Vagina (tissue), 2 donors: ENCODE measurements at regions not wholly inside any gene's neighbourhood (a gene's known extent, or its start where the extent isn't known, plus 50 kb on each side); places are given as distances from the start of the nearest gene placed in this dataset.

Experiments used
- CTCF ChIP-seq, 3 experiments: fragments of 450-650 bp in 2 of 3; fragments of 200-600 bp in 1 of 3; sonication (generic) in 1 of 3; IDR thresholded peaks; one replicate each; pipeline ENCODE4 v1.5.1; 2017 to 2019; ENCODE audit warnings: antibody characterized with exemption in 3 of 3, mild to moderate bottlenecking in 2 of 3, moderate library complexity in 2 of 3
- POLR2A ChIP-seq, 2 donors: fragments of 450-650 bp; IDR thresholded peaks; one replicate each; pipeline ENCODE4 v1.6.1; 2017; ENCODE audit warnings: antibody characterized with exemption in 2 of 2, mild to moderate bottlenecking in 2 of 2, moderate library complexity in 2 of 2

- TF ChIP-seq POLR2A (IDR thresholded peaks at IDR 0.05) (no peak), CTCF (IDR thresholded peaks at IDR 0.05) (no peak)
These were observed 452.4 kb downstream of the KLF12 start for GRCh38 chr13:73681779-73682178.
